ENCODE measurements at regions not wholly inside any gene's neighbourhood (a gene's known extent, or its start where the extent isn't known, plus 50 kb on each side); places are given as distances from the start of the nearest gene placed in this dataset.

- H3K27me3 ChIP-seq (ENCODE audit: control insufficient read depth, low read length), result peaks cover 8% of the 10 kb centered on the region; the same call in 1 of the 2 replicates
- no peaks in the 10 kb centered on the region for H3K79me2 ChIP-seq (ENCODE audit: control insufficient read depth, low read length)
- no peaks in the 10 kb centered on the region for H3K9me3 ChIP-seq (ENCODE audit: control insufficient read depth, insufficient read depth, low read length)
- H3K27ac ChIP-seq (ENCODE audit: low read depth, low read length), result no peak overlapping the region
- no peak for TF ChIP-seq EZH2phosphoT487 (IDR thresholded peaks at IDR 0.05; ENCODE audit: borderline replicate concordance, low read length)
- TF ChIP-seq CTCF (IDR thresholded peaks at IDR 0.05; ENCODE audit: low read depth, low read length, poor library complexity, severe bottlenecking), result no peak
- H3K4me2 ChIP-seq (ENCODE audit: low read length), result no peak overlapping the region
- H3K36me3 ChIP-seq (ENCODE audit: control insufficient read depth, low read length), result no peaks in the 10 kb centered on the region
- no peak overlapping the region for H3K4me3 ChIP-seq (ENCODE audit: low read length)
- no peaks in the 10 kb centered on the region for H4K20me1 ChIP-seq (ENCODE audit: control insufficient read depth, insufficient read depth, low read depth, low read length)
- no peaks in the 10 kb centered on the region for H3K4me1 ChIP-seq (ENCODE audit: control insufficient read depth, low read length)
- no peaks in the 10 kb centered on the region for H3K9me2 ChIP-seq (replicated peaks; ENCODE audit: control insufficient read depth, low read length)
- no peaks in the 10 kb centered on the region for H3F3A ChIP-seq (ENCODE audit: control insufficient read depth, insufficient read depth)
Measured at GRCh38 chr1:30294508-30294907, 428.9 kb downstream of the MATN1 start.

- Histone ChIP-seq H3K9me2 (replicated peaks; ENCODE audit: control insufficient read depth, low read length) (no peaks in the 10 kb centered on the region), H3K9me3 (ENCODE audit: control insufficient read depth, insufficient read depth, low read length) (no peaks in the 10 kb centered on the region), H3K36me3 (ENCODE audit: control insufficient read depth, low read length) (no peaks in the 10 kb centered on the region), H3K27ac (ENCODE audit: low read depth, low read length) (no peak overlapping the region), H3K27me3 (ENCODE audit: control insufficient read depth, low read length) (peaks cover 8% of the 10 kb centered on the region), H4K20me1 (ENCODE audit: control insufficient read depth, insufficient read depth, low read depth, low read length) (no peaks in the 10 kb centered on the region), H3F3A (ENCODE audit: control insufficient read depth, insufficient read depth) (no peaks in the 10 kb centered on the region), H3K4me3 (ENCODE audit: low read length) (no peak overlapping the region), H3K79me2 (ENCODE audit: control insufficient read depth, low read length) (no peaks in the 10 kb centered on the region), H3K4me2 (ENCODE audit: low read length) (no peak overlapping the region), H3K4me1 (ENCODE audit: control insufficient read depth, low read length) (no peaks in the 10 kb centered on the region)
- TF ChIP-seq EZH2phosphoT487 (IDR thresholded peaks at IDR 0.05; ENCODE audit: borderline replicate concordance, low read length) (no peak), CTCF (IDR thresholded peaks at IDR 0.05; ENCODE audit: low read depth, low read length, poor library complexity, severe bottlenecking) (no peak)
Measured at GRCh38 chr1:30292451-30292850, 430.9 kb downstream of the MATN1 start.

- TF ChIP-seq CTCF (IDR thresholded peaks at IDR 0.05; ENCODE audit: low read depth, low read length, poor library complexity, severe bottlenecking), result no peak
- no peak for TF ChIP-seq EZH2phosphoT487 (IDR thresholded peaks at IDR 0.05; ENCODE audit: borderline replicate concordance, low read length)
- H3K4me2 ChIP-seq (ENCODE audit: low read length), result no peak overlapping the region
- H3K9me3 ChIP-seq (ENCODE audit: control insufficient read depth, insufficient read depth, low read length), result no peaks in the 10 kb centered on the region
- no peaks in the 10 kb centered on the region for H3F3A ChIP-seq (ENCODE audit: control insufficient read depth, insufficient read depth)
- peaks cover 8% of the 10 kb centered on the region for H3K27me3 ChIP-seq (ENCODE audit: control insufficient read depth, low read length)
- no peaks in the 10 kb centered on the region for H3K36me3 ChIP-seq (ENCODE audit: control insufficient read depth, low read length)
- H3K79me2 ChIP-seq (ENCODE audit: control insufficient read depth, low read length), result no peaks in the 10 kb centered on the region
- no peak overlapping the region for H3K27ac ChIP-seq (ENCODE audit: low read depth, low read length)
- H3K4me3 ChIP-seq (ENCODE audit: low read length), result no peak overlapping the region
- H3K4me1 ChIP-seq (ENCODE audit: control insufficient read depth, low read length), result no peaks in the 10 kb centered on the region
- H4K20me1 ChIP-seq (ENCODE audit: control insufficient read depth, insufficient read depth, low read depth, low read length), result no peaks in the 10 kb centered on the region
- no peaks in the 10 kb centered on the region for H3K9me2 ChIP-seq (replicated peaks; ENCODE audit: control insufficient read depth, low read length)
Measured at GRCh38 chr1:30291526-30291925, 431.9 kb downstream of the MATN1 start.

- Histone ChIP-seq H3K4me2 (ENCODE audit: low read length) (no peak overlapping the region), H3K27me3 (ENCODE audit: control insufficient read depth, low read length) (peaks cover 8% of the 10 kb centered on the region), H3K36me3 (ENCODE audit: control insufficient read depth, low read length) (no peaks in the 10 kb centered on the region), H3K4me3 (ENCODE audit: low read length) (no peak overlapping the region), H3K4me1 (ENCODE audit: control insufficient read depth, low read length) (no peaks in the 10 kb centered on the region), H3K27ac (ENCODE audit: low read depth, low read length) (no peak overlapping the region), H3F3A (ENCODE audit: control insufficient read depth, insufficient read depth) (no peaks in the 10 kb centered on the region), H3K79me2 (ENCODE audit: control insufficient read depth, low read length) (no peaks in the 10 kb centered on the region), H3K9me3 (ENCODE audit: control insufficient read depth, insufficient read depth, low read length) (no peaks in the 10 kb centered on the region), H3K9me2 (replicated peaks; ENCODE audit: control insufficient read depth, low read length) (no peaks in the 10 kb centered on the region), H4K20me1 (ENCODE audit: control insufficient read depth, insufficient read depth, low read depth, low read length) (no peaks in the 10 kb centered on the region)
- no peak for TF ChIP-seq CTCF (IDR thresholded peaks at IDR 0.05; ENCODE audit: low read depth, low read length, poor library complexity, severe bottlenecking)
- no peak for TF ChIP-seq EZH2phosphoT487 (IDR thresholded peaks at IDR 0.05; ENCODE audit: borderline replicate concordance, low read length)
Measured at GRCh38 chr1:30290581-30290980, 432.8 kb downstream of the MATN1 start.
